ENCODE measurements at regions not wholly inside any gene's neighbourhood (a gene's known extent, or its start where the extent isn't known, plus 50 kb on each side); places are given as distances from the start of the nearest gene placed in this dataset.

- Histone ChIP-seq H3K9ac (ENCODE audit: low read depth in 1 of 2, low read length in 2 of 2) (no peak overlapping the region), H3K27me3 (ENCODE audit: control insufficient read depth in 4 of 4, insufficient read depth in 4 of 4, low read length in 3 of 4) (no peaks in the 10 kb centered on the region), H3K9me3 (ENCODE audit: control insufficient read depth in 4 of 4, low read length in 3 of 4) (no peaks in the 10 kb centered on the region), H3K27ac (ENCODE audit: low read depth in 1 of 2, low read length in 2 of 2) (no peak overlapping the region), H3K4me3 (ENCODE audit: low read depth in 1 of 3, low read length in 3 of 3) (no peak overlapping the region), H3K36me3 (ENCODE audit: control insufficient read depth in 4 of 4, insufficient read depth in 3 of 4, low read depth in 1 of 4, low read length in 3 of 4) (no peaks in the 10 kb centered on the region), H3K4me1 (ENCODE audit: control insufficient read depth in 4 of 4, insufficient read depth in 4 of 4, low read length in 3 of 4) (no peaks in the 10 kb centered on the region)
- no peak for DNase-seq (ENCODE audit: low spot score)
- 88% methylated on average over 3 of the region's 3 CpGs for WGBS
- TF ChIP-seq YY1 (IDR thresholded peaks at IDR 0.05) (no peak), RXRA (IDR thresholded peaks at IDR 0.05) (no peak), ATF3 (IDR thresholded peaks at IDR 0.05) (no peak), RAD21 (IDR thresholded peaks at IDR 0.05) (no peak), HNF4G (IDR thresholded peaks at IDR 0.05) (no peak)
These were observed 259.5 kb upstream of the CHRM3 start for GRCh38 chr1:239126884-239127283.

GRCh38 chr1:239125893-239126292 is 260.5 kb upstream of the CHRM3 start:
- no peaks in the 10 kb centered on the region for H3K27me3 ChIP-seq (ENCODE audit: control insufficient read depth in 4 of 4, insufficient read depth in 4 of 4, low read length in 3 of 4)
- H3K9me3 ChIP-seq (ENCODE audit: control insufficient read depth in 4 of 4, low read length in 3 of 4): no peaks in the 10 kb centered on the region
- no peak overlapping the region for H3K4me3 ChIP-seq (ENCODE audit: low read depth in 1 of 3, low read length in 3 of 3)
- TF ChIP-seq HNF4A (conservative IDR thresholded peaks at IDR 0.05) (no peak), SP1 (IDR thresholded peaks at IDR 0.05) (no peak), NR2F2 (IDR thresholded peaks at IDR 0.05) (no peak), HNF4G (IDR thresholded peaks at IDR 0.05) (no peak), FOXA2 (IDR thresholded peaks at IDR 0.05) (no peak), CTCF (IDR thresholded peaks at IDR 0.05; ENCODE audit: low read depth, low read length, missing input control) (no peak), TAF1 (conservative IDR thresholded peaks at IDR 0.05) (no peak), RXRA (IDR thresholded peaks at IDR 0.05) (no peak), ATF3 (IDR thresholded peaks at IDR 0.05) (no peak), MAX (IDR thresholded peaks at IDR 0.05) (no peak), EGR1 (IDR thresholded peaks at IDR 0.05; ENCODE audit: low read depth in 2 of 2) (no peak)
- H3K9ac ChIP-seq (ENCODE audit: low read depth in 1 of 2, low read length in 2 of 2): no peak overlapping the region
- H3K27ac ChIP-seq (ENCODE audit: low read depth in 1 of 2, low read length in 2 of 2): no peak overlapping the region
- H3K36me3 ChIP-seq (ENCODE audit: control insufficient read depth in 4 of 4, insufficient read depth in 3 of 4, low read depth in 1 of 4, low read length in 3 of 4): no peaks in the 10 kb centered on the region
- DNase-seq (ENCODE audit: low spot score): no peak
- no peaks in the 10 kb centered on the region for H3K4me1 ChIP-seq (ENCODE audit: control insufficient read depth in 4 of 4, insufficient read depth in 4 of 4, low read length in 3 of 4)

GRCh38 chr1:239125027-239125426 is 261.3 kb upstream of the CHRM3 start:
- DNase-seq (ENCODE audit: low spot score): no peak
- no peaks in the 10 kb centered on the region for H3K4me1 ChIP-seq (ENCODE audit: control insufficient read depth in 4 of 4, insufficient read depth in 4 of 4, low read length in 3 of 4)
- H3K27me3 ChIP-seq (ENCODE audit: control insufficient read depth in 4 of 4, insufficient read depth in 4 of 4, low read length in 3 of 4): no peaks in the 10 kb centered on the region
- no peaks in the 10 kb centered on the region for H3K36me3 ChIP-seq (ENCODE audit: control insufficient read depth in 4 of 4, insufficient read depth in 3 of 4, low read depth in 1 of 4, low read length in 3 of 4)
- TF ChIP-seq RAD21 (IDR thresholded peaks at IDR 0.05) (no peak), GABPA (IDR thresholded peaks at IDR 0.05 in 1 of 2, conservative IDR thresholded peaks at IDR 0.05 in 1 of 2) (no peak), SP1 (IDR thresholded peaks at IDR 0.05) (no peak), MAX (IDR thresholded peaks at IDR 0.05) (no peak)
- H3K9ac ChIP-seq (ENCODE audit: low read depth in 1 of 2, low read length in 2 of 2): no peak overlapping the region
- H3K9me3 ChIP-seq (ENCODE audit: control insufficient read depth in 4 of 4, low read length in 3 of 4): no peaks in the 10 kb centered on the region
- no peak overlapping the region for H3K27ac ChIP-seq (ENCODE audit: low read depth in 1 of 2, low read length in 2 of 2)
- whole genome bisulfite sequencing: 61% methylated on average over 4 of the region's 4 CpGs
- H3K4me3 ChIP-seq (ENCODE audit: low read depth in 1 of 3, low read length in 3 of 3): no peak overlapping the region
